ENCODE measurements at regions not wholly inside any gene's neighbourhood (a gene's known extent, or its start where the extent isn't known, plus 50 kb on each side); places are given as distances from the start of the nearest gene placed in this dataset.
"Not testable (repeated sequence)": the region's sequence is repeated elsewhere in the genome, so short reads cannot be mapped to it uniquely, and the experiment has no call there.

DNA sequence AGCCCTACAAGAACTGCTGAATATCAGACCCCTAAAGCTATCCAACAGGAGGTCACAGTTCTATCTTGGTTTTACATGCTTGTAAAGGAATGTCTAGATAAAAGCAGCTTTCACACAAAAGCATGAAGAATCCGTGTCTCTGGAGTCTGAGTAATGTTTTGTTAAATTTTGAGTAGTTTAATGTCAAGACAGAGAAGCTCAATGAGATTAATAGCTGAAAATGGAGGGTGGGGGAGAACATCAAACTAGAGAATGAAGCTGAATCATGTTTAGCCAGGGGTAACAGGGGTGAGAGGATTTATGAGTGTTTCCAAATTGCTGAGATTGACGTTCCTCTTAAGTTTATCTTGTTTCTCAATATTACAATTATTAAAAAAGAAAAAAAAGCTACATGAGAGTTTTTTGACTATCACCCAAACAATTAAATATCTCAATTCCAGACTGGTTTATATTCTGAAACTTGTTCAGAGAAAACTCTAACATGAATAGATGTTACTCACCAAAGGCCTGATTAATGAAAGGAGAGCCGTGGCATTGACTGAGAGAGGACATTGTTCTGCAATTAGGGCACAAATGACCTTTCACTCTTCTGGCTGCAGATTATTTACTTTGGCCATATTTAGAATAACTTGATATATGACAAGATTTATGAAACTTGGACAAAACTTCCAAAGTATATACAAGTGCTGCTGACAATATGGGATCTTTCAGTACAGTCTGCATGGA lies 266.4 kb upstream of the ETAA1 start (continued):
- TF ChIP-seq, protein P1, sequence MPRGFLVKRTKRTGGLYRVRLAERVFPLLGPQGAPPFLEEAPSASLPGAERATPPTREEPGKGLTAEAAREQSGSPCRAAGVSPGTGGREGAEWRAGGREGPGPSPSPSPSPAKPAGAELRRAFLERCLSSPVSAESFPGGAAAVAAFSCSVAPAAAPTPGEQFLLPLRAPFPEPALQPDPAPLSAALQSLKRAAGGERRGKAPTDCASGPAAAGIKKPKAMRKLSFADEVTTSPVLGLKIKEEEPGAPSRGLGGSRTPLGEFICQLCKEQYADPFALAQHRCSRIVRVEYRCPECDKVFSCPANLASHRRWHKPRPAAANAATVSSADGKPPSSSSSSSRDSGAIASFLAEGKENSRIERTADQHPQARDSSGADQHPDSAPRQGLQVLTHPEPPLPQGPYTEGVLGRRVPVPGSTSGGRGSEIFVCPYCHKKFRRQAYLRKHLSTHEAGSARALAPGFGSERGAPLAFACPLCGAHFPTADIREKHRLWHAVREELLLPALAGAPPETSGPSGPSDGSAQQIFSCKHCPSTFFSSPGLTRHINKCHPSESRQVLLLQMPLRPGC (tag by site-specific recombination; IDR thresholded peaks at IDR 0.05) = no peak
- no peak for TF ChIP-seq SP7 (tag by site-specific recombination; IDR thresholded peaks at IDR 0.05)
- TF ChIP-seq, protein P2, sequence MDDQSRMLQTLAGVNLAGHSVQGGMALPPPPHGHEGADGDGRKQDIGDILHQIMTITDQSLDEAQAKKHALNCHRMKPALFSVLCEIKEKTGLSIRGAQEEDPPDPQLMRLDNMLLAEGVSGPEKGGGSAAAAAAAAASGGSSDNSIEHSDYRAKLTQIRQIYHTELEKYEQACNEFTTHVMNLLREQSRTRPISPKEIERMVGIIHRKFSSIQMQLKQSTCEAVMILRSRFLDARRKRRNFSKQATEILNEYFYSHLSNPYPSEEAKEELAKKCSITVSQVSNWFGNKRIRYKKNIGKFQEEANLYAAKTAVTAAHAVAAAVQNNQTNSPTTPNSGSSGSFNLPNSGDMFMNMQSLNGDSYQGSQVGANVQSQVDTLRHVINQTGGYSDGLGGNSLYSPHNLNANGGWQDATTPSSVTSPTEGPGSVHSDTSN (CRISPR knock-in tag; IDR thresholded peaks at IDR 0.05) = no peak

DNA sequence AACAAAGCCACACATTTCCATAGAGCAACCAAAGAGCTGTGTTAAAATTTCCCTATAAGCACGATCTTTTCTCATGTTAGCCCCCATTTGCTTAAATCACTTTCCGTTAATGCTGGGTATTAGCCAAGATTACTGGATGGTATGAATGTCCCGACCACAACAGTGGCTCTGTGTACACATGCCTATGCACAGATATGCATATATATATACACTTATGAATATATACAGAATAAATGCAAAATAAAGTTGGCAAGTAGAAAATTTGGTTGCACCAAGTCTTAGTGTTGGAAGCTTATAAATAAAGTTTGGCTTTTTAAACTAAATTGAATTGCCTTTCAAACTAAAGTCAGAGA lies 265.9 kb upstream of the ETAA1 start:
- no peak for TF ChIP-seq BCL11A (tag by site-specific recombination; IDR thresholded peaks at IDR 0.05; ENCODE audit: low read depth)
- TF ChIP-seq, protein P3, sequence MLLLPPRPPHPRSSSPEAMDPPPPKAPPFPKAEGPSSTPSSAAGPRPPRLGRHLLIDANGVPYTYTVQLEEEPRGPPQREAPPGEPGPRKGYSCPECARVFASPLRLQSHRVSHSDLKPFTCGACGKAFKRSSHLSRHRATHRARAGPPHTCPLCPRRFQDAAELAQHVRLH (tag by site-specific recombination; IDR thresholded peaks at IDR 0.05) = no peak
- TF ChIP-seq, protein P4, sequence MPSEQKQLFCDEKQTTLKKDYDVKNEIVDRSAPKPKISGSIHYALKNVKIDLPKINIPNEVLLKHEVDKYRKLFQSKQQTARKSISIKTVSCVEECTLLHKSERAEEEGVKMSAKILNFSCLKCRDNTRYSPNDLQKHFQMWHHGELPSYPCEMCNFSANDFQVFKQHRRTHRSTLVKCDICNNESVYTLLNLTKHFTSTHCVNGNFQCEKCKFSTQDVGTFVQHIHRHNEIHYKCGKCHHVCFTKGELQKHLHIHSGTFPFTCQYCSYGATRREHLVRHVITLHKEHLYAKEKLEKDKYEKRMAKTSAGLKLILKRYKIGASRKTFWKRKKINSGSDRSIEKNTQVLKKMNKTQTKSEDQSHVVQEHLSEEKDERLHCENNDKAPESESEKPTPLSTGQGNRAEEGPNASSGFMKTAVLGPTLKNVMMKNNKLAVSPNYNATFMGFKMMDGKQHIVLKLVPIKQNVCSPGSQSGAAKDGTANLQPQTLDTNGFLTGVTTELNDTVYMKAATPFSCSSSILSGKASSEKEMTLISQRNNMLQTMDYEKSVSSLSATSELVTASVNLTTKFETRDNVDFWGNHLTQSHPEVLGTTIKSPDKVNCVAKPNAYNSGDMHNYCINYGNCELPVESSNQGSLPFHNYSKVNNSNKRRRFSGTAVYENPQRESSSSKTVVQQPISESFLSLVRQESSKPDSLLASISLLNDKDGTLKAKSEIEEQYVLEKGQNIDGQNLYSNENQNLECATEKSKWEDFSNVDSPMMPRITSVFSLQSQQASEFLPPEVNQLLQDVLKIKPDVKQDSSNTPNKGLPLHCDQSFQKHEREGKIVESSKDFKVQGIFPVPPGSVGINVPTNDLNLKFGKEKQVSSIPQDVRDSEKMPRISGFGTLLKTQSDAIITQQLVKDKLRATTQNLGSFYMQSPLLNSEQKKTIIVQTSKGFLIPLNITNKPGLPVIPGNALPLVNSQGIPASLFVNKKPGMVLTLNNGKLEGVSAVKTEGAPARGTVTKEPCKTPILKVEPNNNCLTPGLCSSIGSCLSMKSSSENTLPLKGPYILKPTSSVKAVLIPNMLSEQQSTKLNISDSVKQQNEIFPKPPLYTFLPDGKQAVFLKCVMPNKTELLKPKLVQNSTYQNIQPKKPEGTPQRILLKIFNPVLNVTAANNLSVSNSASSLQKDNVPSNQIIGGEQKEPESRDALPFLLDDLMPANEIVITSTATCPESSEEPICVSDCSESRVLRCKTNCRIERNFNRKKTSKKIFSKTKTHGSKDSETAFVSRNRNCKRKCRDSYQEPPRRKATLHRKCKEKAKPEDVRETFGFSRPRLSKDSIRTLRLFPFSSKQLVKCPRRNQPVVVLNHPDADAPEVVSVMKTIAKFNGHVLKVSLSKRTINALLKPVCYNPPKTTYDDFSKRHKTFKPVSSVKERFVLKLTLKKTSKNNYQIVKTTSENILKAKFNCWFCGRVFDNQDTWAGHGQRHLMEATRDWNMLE (tag by site-specific recombination; conservative IDR thresholded peaks at IDR 0.05; ENCODE audit: low read depth) = no peak
- no peak for TF ChIP-seq GFI1B (tag by site-specific recombination; IDR thresholded peaks at IDR 0.05)
- TF ChIP-seq HOXD13 (CRISPR knock-in tag; IDR thresholded peaks at IDR 0.05; ENCODE audit: borderline replicate concordance) = no peak
- TF ChIP-seq, protein P5, sequence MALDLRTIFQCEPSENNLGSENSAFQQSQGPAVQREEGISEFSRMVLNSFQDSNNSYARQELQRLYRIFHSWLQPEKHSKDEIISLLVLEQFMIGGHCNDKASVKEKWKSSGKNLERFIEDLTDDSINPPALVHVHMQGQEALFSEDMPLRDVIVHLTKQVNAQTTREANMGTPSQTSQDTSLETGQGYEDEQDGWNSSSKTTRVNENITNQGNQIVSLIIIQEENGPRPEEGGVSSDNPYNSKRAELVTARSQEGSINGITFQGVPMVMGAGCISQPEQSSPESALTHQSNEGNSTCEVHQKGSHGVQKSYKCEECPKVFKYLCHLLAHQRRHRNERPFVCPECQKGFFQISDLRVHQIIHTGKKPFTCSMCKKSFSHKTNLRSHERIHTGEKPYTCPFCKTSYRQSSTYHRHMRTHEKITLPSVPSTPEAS (tag by site-specific recombination; IDR thresholded peaks at IDR 0.05) = no peak
- TF ChIP-seq ZNF341 (tag by site-specific recombination; IDR thresholded peaks at IDR 0.05; ENCODE audit: low read depth) = no peak
- TF ChIP-seq ZNF157 (tag by site-specific recombination; IDR thresholded peaks at IDR 0.05) = no peak
- TF ChIP-seq ZNF138 (tag by site-specific recombination; IDR thresholded peaks at IDR 0.05; ENCODE audit: borderline replicate concordance) = no peak
- TF ChIP-seq ZNF37A (tag by site-specific recombination; IDR thresholded peaks at IDR 0.05) = no peak
- Histone ChIP-seq H3K36me3 (ENCODE audit: control insufficient read depth in 2 of 2, insufficient read depth in 1 of 2, low read length in 2 of 2) (no peaks in the 10 kb centered on the region), H3K4me1 (ENCODE audit: control insufficient read depth, insufficient read depth, low read length) (no peaks in the 10 kb centered on the region), H3K27ac (ENCODE audit: extremely low read depth, low read depth, low read length) (no peak overlapping the region), H3K9me3 (ENCODE audit: control insufficient read depth, insufficient read depth, low read depth, low read length) (no peaks in the 10 kb centered on the region), H3K4me3 (ENCODE audit: low read depth, low read length) (no peak overlapping the region)
- ChIA-PET POLR2A (interaction anchor here (0.6 kb wide), 1 partner anchor 143 kb away, joined by 5 read pairs; no protein-coding TSS in a partner anchor), CTCF (no interaction called here)

DNA sequence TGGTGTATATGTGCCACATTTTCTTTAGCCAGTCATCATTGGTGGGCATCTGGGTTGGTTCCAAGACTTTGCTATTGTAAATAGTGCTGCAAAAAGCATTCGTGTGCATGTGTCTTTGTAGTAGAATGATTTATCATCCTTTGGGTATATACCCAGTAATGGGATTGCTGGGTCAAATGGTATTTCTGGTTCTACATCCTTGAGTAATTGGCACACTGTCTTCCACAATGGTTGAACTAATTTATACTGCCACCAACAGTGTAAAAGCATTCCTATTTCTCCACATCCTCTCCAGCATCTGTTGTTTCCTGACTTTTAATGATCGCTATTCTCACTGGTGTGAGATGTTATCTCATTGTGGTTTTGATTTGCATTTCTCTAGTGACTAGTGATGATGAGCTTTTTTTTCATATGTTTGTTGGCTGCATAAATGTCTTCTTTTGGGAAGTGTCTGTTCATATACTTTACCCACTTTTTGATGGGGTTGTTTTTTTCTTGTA lies 264.6 kb upstream of the ETAA1 start:
- H3K4me3 ChIP-seq (ENCODE audit: low read depth, low read length); POLR2A ChIA-PET: not testable (repeated sequence)
- CTCF ChIA-PET = interaction anchor here (0.6 kb wide), 1 partner anchor 101 kb away, joined by 3 read pairs; no protein-coding TSS in a partner anchor

More for the DNA sequence above, 264.6 kb upstream of the ETAA1 start:
- not testable (repeated sequence) for H3K36me3 ChIP-seq (ENCODE audit: control insufficient read depth in 2 of 2, insufficient read depth in 1 of 2, low read length in 2 of 2); H3K9me3 ChIP-seq (ENCODE audit: control insufficient read depth, insufficient read depth, low read depth, low read length); H3K4me1 ChIP-seq (ENCODE audit: control insufficient read depth, insufficient read depth, low read length); H3K27ac ChIP-seq (ENCODE audit: extremely low read depth, low read depth, low read length)
